COR-L47 (cell line): ENCODE measurements at regions not wholly inside any gene's neighbourhood (a gene's known extent, or its start where the extent isn't known, plus 50 kb on each side); places are given as distances from the start of the nearest gene placed in this dataset.
"Not testable (repeated sequence)": the region's sequence is repeated elsewhere in the genome, so short reads cannot be mapped to it uniquely, and the experiment has no call there.

Experiments used
- DNase-seq: peaks from one replicate; lab custom pipeline; 2025; lab: John Stamatoyannopoulos, UW

DNA sequence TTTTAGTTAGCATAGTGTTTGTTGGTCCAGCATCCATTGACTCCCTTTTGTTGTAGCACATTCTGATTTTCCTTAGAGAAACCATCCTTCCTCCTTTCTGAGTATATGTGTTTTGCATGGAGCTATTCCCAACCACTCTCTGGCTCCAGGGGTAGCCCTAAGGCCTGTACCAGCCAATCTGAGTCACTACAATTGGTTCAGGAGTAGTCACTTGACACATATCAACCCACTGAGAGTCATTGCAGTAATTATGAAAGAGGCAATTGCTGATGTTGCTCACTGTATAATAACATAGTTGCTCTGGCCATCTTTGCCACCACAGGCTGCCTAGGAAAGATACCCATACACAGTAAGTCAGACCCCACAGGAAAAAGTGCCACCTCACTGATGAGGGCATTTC lies 71.2 kb upstream of the GRID2 start:
- no peak for DNase-seq

DNA sequence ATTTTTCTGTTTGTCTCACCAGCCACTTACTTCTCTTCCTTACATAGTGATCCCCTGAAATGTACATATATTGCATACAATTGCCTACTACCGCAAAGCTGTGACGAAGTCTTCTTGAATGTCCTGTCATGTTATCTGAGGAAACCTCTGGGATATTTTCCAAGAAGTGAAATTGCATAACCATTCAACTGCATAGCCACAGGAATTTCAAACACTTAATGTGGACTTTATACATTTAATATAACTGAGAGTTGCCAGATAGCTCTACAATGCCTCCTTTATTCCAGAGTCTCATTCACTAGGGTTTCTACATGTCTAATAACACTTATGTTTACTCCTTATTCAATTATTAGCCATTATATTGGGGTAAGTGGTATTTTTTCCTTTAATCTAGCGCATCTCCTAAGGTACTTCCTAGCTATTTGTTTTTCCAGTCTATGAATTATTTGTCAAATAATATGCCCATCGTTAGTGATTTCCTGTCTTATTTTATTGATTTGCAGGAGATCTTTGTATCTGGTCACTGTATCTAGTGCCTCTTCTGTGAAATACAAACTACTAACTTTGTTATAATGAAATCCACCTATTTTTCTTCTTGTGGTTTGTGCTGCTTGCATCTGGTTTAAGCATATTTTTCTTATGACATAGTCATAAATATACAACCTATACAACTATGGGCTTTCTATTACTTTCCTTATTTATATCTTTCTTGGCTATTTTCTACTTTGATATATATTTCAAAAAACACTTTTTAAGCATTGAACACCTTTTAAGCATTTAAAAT lies 69.2 kb upstream of the GRID2 start:
- DNase-seq = no peak

DNA sequence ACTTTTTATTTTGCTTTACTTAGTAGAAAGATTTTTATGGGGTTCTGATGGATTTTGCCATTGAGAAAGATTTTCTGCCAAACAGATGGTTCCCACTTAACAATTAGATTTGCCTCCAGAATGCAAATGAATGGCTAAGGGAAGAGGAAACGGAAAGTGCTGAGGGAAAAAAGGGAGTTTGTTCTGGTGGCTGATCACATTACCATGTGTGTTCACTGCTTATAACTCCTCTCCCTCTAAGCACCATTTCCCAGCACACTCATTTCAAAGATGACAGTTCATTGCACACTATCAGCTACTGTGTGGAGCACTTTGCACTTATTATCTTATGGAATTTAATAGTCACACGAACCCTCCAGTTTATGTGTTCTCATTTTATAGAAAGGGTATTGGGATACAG lies 68.0 kb upstream of the GRID2 start:
- no peak for DNase-seq

DNA sequence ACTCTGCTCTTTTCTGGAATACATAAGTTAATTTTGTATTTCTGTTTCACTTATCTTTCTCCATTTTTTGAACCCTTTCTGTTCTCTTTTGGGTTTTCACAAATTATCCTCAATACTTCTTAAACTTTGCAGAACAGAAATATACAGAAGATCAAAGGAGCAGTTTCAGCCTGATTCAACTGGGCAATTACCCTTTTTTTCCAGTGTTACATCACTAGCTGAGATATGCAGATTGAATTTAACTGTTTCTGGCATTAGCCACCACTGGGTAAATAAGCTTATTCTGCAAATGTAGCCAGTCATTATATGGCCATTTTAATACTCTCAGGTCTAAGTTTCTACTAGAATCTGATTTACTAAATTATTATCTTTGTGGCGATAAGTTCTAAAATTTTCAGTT lies 66.9 kb upstream of the GRID2 start:
- no peak for DNase-seq

DNA sequence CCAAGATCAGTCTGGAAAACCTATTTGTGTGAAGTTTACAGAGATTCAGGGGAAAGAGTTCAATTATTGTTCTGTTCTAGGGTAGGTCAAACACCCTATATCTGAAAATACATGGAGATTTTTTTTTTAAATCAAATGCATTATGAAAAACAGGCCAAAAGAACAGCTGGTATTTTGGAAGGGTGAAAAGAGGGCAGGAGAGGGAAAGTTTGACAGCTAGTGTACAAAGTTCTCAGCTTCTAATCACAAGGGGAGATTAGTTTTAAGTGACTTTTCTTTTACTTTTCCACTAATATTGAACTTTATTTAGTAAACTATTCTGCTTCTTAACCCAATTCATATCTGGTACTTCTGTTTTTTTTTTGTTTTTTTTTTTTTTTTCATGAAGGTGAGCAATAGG lies 66.2 kb upstream of the GRID2 start:
- no peak for DNase-seq

DNA sequence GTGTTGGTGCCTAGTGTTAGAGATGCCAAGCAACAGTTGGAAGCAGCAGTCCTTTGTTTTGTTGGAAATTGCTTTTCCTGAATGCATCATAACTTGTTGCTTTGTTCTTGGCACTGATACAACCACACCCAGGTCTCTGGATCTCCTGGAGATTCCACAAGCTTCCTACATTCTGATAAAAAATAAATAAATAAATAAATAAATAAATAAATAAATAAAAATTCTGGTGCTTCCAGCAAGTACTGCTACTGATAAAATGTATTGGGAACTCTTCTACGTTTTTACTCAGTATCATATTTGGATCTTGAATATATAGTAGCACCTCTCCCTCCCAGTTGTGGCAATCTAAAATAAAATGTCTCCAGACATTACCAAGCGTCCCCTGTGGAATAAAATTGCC lies 62.7 kb upstream of the GRID2 start:
- DNase-seq = no peak

DNA sequence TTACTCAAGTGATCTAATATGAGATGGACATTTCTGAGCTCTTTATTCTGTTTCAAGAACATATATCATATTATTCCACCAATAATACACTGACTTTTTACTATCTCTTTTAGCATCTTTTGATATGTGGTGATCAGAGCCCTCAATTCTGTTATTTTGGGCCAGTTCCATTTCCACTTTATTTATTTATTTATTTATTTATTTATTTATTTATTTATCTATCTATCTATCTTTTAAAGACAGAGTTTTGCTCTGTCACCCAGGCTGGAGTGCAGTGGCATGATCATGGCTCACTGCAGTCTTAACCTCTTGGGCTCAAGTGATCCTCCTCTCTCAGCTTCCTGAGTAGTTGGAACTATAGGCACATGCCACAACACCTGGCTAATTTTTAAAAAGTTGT lies 57.4 kb upstream of the GRID2 start:
- no peak for DNase-seq

DNA sequence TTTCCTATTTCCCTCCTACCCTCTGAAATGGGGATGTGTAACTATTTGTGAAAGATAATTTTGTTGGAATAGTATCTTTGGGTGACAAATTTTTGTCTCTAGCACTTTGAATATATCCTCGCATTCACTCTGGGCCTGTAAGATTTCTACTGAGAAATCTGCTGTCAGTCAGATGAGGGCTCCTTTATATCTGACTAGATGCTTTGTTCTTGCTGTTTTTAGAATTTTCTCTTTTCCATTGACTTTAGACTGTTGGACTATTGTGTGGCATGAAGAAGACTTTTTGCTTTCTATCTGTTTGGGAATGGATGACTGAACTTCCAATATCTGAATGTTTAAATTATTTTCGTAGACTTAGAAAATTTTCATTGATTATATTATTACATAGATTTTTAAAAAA lies 54.2 kb upstream of the GRID2 start:
- DNase-seq = no peak

DNA sequence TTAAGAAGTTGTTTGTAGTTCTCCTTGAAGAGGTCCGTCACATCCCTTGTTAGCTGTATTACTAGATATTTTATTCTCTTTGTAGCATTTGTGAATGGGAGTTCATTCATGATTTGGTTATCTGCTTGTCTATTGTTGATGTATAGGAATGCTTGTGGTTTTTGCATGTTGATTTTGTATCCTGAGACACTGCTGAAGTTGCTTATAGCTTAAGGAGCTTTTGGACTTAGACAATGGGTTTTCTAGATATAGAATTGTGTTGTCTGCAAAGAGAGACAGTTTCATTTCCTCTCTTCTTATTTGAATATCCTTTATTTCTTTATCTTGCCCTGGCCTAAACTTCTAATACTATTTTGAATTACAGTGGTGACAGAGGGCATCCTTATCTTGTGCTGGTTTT lies 52.1 kb upstream of the GRID2 start:
- no peak for DNase-seq

DNA sequence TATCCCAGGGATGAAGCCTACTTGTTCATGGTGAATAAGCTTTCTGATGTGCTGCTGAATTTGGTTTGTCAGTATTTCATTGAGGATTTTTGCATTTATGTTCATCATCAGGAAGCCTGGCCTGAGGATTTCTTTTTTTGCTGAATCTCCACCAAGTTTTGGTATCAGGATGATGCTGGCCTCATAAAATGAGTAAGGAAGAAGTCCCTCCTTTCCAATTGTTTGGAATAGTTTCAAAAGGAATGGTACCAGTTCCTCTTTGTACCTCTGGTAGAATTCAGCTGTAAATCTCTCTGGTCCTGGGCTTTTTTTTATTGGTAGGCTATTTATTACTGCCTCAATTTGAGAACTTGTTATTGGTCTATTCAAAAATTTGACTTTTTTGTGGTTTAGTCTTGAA lies 51.4 kb upstream of the GRID2 start:
- DNase-seq = not testable (repeated sequence)

DNA sequence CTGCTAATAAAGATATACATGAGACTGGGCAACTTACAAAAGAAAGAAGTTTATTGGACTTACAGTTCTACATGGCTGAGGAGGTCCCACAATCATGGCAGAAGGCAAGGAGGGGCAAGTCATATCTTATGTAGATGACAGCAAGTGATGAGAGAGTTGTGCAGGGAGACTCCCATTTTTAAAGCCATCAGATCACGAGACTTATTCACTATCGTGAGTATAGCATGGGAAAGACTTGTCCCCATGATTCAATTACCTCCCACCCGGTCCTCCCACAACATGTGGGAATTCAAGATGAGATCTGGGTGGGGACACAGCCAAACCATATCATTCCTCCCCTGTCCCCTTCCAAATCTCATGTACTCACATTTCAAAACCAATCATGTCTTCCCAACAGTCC lies 50.9 kb upstream of the GRID2 start:
- DNase-seq = no peak

DNA sequence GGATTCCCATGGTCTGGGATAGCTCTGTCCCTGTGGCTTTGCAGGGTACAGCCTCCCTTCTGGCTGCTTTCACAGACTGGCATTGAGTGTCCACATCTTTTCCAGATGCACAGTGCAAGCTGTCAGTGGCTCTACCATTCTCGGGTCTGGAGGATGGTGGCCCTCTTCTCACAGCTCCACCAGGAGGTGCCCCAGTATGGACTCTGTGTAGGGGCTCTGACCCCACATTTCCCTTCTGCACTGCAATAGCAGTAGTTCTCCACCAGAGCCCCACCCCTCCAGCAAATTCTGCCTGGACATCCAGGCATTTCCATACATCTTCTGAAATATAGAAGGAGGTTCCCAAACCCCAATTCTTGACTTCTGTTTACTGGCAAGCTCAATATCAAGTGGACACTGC lies 50.2 kb upstream of the GRID2 start:
- no peak for DNase-seq
